GM18907 (cell line): ENCODE measurements at regions not wholly inside any gene's neighbourhood (a gene's known extent, or its start where the extent isn't known, plus 50 kb on each side); places are given as distances from the start of the nearest gene placed in this dataset.

Source experiments
- ATAC-seq: cut with Tn5 transposase; IDR thresholded peaks from one replicate; pipeline ENCODE4 v1.9.1; 2021; ENCODE audit warnings: mild to moderate bottlenecking, moderate library complexity; ENCODE audit not compliant: unreplicated experiment

DNA sequence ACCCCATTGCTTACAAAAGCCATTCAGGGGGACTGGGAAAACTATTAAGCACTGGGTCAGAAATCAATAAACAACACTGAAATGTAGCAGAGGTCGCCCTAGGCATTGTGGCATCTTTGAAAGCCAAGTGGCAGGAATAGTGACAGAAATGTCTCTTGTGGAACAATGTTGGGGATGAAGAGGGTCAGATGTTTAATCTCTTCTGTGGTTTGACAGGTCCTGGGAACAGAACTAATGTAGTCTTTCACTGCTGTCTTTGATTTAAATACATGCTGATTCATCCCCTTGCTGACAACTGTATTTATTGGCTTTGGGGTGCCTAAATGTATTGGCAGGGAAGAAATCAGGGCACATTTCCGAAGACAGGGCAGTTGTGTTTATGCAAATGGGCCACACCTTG, 194.8 kb downstream of the ATG4C start:
- no peak for ATAC-seq

DNA sequence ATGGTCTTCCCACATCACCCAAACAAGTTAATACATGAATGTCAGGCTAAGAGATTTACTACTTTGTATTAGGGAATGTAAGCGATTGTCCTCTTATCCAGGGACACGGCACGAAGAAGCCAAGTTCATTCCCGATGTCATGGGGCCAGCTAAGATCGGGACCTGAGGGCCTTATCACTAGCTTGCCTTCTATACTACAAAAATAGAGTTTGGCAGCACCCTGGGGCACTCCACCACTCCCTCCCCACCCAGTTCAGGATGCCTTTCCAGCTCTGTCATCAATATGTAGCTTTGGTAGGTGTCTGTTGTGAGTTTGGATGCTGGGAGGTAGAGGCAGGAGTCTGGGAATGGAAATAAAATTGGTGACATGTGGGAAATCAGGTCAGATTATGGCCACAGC, 197.5 kb downstream of the ATG4C start:
- no peak for ATAC-seq

DNA sequence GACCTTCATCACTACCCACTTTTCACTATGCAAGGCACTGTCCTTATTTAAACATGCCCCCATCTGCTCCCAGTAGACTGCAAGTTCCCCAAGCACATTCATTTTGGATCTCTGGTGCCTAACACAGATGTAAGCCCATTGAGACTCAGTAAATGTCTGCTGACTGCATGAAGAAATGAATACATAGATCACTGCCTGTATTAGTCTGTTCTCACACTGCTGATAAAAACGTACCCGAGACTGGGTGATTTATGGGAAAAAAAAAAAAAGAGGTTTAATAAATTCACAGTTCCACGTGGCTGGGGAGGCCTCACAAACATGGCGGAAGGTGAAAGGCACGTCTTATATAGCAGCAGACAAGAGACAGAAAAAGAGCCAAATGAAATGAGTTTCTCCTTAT, 204.9 kb downstream of the ATG4C start:
- ATAC-seq = no peak

DNA sequence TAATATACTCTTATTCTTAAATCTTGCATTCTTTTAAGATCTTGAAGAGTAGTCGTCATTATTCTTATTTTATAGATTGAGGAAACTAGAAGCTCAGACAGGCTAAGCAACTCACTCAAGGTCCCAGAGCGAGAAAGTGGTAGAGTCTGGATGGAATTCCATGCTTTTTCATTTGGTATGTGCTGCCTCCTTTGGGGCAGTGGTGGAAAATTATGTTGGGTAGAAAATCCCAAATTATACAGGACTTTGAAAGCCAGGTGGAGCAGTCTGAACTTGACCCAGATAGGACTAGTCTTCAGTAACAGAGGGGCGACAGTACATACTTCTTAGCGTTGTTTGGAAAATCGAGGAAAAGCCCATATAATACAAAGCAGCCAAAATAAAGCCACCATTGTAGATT, 205.6 kb downstream of the ATG4C start:
- ATAC-seq = no peak

DNA sequence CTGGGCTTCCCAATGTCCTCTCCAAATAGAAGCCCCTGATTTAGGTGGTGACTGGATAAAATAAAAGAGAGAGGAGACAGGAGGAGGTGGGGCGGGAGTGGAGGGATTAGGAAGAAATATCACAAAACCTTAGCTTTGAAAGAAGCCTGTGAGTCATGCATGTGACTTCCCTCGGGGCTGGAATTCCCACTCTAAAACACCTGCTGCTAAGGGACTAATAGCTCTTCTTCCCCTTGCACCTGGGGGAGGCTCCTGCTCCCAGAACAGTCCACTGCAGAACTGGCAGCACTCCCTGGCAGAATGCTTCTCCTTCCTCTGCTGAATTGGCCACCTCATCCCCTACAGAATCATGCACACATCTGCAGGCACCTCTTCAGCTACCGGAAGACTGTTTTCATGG, 207.2 kb downstream of the ATG4C start:
- no peak for ATAC-seq

DNA sequence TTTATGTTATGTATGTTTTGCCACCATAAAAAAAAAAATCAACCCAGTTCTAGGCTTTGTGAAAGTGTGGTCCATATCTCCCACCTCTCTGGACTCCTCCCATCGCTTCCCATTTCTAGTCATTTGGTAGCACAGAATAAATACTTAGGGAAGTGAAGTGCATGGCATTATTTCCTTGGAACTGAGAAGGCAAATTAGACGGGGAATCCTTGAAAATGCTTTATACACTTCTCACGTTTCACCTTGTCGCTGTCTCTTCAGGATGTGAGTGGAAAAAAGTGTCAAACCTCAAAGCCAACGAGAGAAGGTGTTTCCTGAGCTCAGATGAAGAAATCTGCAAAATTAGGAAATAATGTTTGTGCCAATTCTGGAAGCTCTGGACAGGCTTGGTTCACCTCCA, 209.9 kb downstream of the ATG4C start:
- ATAC-seq = no peak

DNA sequence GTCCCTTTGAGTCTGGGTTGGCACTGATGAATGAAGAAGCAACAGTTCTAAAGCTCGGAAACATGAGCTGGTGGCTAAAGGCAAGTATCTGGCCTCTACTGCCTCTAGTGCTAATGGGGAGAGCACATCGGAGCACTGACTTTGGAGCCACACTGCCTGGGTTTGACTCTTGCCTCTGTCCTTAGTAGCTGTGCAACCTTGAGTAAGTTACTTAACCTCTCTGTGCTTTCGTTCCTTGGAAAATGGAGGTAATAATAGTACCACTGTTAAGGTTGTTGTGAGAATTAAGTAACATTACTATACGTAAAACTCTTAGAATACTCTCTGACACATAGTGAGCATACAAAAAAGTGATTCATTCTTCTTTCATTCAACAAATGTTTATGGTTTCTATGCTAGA, 211.2 kb downstream of the ATG4C start:
- ATAC-seq = no peak

DNA sequence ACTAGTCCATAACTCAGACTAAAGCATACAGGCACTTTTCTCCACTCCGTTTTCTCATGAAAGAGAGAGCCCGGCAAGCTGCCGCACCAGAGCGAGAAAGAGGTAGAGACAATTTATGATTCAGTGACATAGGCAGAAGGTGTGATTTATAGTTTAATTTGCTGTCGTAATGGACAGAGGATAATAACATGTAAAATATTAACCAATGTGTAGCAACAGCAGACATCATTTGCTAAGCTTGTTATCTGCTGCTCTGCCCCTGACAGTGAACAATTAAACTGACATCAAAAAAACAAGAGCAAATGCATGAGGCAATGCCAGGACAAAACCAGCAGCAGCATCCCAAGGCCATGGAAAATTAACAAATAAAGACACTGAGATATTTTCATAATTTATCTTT, 214.0 kb downstream of the ATG4C start:
- no peak for ATAC-seq

DNA sequence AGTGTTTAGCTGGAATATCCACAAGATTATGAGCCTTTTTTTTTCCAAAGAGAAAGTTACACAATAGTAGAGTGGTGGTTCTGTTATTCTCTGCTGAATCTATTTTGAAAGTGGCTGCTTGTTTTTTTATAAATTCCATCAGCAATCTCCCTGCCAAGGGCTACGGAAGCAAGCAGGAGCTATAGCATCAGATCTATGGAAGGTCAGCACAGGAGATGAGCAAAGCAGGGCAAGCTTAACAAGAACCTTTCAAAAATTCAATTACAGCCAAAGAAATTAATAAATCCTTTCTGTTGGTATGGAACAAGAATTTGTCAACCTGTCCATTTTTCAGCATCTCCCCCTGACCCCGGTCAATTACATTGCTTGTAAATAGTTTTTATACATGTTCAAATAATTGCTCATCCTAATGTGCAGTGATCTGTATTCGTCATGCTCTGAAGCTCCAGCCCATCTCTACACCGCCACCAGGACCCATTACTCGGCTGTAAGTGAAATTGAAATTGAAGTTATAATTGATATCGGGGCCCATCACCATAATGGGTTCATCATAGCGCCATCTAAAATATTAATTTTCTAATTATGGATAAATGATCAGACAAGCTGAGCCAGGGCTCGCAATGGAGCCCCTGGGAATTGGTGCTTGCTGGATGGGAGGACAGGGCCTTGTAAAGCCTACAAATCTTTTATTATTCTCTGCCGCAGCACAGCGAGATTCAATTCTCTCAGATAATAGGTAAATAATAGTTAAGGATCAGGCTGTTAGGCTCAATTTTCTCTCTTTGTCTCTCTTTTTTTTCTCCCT, 215.1 kb downstream of the ATG4C start:
- ATAC-seq = no peak

DNA sequence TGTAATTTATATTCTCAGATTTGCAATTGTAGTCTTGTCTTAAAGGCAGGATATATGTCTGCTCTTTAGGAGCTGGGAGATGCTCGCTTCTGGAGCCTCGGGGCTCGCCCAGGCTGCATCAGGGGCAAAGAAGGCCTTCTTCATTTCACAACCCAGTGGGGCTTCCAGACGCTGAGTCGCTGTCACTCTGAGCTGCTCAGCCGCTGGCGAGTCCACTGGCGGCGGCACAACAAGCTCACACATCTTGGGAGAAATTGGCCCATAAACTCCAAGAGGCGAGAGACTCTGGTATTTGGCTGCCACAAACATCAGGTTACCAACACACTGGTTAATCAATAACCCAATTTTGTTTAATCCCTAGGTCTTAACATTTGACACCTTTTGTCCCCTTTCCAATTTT, 216.6 kb downstream of the ATG4C start:
- ATAC-seq = no peak

DNA sequence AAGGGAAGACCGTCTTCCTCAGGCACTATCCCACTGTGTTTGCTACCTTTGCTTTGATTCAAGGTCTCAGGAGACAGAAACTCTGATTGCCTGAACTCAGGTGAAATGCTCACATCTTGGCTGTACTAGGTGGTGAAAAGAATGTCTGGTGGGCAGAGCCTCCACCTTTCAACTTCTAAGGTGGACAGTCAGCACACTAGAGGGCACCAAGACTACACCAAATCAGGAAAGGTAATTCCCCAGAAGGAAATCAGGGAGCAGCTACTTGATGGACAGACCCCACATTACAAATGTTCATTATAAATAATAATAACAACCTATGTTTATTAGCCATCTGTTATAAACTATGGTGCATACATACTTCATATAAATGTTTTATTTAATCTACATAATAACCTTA, 220.9 kb downstream of the ATG4C start:
- no peak for ATAC-seq

DNA sequence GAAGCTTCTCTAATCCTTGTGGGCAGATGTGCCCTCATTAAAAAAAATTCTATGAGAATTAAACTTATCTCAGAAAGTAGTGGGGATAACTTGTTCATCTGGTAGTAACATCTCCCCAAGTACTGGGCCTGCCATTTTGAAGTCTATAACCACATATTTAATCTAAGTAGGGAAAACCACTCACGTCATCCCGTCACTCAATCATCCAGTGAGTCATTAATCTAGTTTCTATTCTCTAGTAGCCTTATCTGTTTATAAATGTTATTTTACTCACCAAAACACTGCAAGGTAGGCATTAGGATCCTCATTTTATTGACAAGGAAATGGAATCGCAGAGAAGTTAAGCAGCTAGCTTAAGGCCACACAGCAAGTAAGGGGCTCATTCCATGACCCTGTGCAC, 221.9 kb downstream of the ATG4C start:
- ATAC-seq = no peak

DNA sequence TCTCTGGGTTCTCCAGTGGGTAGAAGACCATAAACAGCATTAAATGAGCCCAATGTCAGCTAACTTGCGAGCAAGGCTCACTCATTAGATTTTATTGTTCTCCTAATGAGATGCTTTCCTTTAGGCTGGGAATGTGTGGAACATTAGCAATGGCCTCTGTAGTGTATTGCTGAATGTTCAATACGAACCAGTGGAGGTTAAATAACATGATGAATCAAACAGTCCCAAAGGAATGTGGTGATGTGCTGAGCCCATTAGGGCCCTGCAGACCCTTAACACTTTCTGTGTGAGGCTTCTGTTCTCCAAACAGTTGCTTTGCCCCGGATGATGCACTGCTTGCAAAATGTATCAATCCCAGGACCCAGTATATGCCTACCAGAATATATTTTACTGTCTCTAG, 225.5 kb downstream of the ATG4C start:
- no peak for ATAC-seq

DNA sequence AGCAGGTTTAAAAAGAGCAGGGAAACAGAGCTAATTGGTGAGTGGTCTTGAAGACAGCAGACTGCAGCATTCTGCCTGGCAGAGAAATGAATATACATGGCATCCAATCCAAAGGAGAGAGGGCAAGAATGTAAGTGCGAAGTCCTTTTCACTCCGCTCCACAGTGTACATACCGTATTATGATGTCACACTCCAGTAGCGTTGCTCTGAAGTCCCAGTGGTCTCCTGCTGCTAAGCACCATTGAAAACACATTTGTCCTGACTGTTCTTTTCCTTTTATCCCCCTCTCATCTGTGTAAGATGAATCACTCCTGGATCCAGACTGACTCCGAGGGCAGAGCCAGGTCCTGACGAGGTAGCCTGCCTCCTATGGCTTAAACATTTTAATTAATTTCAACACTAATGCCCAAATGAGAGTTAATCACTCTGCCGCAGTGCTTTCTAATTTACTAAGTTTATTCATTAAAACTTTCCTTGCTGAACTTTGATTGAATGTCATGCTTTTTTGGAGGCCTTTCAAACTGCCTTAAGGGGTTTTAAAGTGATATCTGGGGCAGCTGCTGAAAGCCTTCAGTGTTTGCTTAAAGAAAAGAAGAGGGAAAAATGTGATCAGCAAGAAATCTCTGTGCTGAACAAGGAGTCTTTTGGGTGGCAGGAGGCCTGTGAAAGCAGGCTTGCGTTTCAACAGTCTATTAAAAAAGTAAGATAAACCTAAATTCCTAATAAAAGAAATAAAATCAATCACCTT, 227.2 kb downstream of the ATG4C start:
- ATAC-seq = no peak

DNA sequence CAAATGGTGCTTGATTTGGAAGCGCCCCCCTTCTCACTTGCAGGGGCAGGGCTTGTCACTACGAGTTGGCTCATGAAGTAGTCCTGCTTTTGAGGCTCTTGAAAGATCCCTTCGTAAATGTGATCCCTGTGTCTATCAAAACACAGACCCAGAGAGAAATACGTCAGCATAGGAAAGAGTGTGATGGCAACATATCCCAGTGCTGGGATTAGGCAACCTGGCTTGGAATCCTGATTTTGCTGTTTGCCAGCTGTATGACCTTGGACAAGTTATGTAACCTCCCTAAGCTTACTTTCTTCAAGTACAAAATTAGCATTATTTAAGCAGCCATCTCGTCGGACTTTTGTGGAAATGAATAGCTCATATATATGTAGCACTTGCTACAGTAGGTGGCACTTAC, 228.4 kb downstream of the ATG4C start:
- ATAC-seq = no peak

DNA sequence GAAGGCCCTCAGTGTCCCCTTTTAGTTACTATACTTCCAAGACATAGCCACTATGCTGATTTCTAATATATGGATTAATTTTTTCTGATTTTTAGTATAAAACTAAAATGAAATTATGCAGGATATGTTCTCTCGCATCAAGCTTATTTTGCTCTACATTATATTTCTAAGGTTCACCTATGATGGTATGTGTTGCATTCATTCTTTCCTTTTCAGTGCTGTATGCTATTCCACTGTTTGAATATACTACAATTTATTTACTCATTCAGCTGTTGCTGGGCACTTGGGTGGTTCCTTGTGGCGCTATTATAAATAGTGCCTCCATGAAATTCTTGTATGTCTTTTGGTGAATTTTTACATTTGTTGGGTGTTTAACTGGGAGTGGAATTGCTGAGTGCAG, 230.3 kb downstream of the ATG4C start:
- ATAC-seq = no peak

DNA sequence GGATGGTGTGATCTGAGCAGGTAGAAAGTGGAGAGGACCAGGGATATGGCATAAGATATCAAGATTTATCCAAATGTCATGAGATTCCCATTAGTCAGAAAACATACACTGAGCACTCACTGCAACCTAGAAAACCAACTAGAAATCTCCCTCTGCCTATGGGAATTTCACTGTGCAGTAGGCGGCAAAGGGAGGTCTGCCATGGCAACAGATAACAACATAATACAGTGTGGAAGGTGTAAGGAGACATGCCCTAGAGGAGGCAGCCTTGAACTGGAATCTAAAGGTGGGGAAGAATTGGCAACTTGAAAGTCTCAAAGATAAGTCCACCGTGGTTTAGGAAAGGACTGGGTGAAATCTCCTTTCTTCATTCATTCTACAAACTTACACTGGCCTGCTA, 238.4 kb downstream of the ATG4C start:
- no peak for ATAC-seq

DNA sequence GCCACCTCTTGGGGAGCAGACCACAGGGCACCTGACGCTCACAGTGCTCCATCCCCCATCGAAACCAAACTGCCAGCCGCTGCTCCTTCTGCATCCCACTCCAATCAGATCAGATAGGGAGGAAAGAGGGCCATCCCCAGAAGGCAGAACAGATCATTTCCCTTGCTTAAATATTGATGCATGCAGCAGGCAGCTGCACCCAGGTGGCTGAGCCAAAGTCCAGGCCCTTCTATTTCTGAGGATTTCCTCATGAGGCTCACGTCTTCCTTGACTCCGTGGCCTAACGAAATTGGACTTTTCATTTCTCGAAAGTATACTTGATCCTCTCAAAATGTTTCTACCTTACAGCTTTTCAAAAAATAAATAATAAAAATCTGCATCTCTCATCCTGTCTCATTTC, 239.2 kb downstream of the ATG4C start:
- no peak for ATAC-seq

DNA sequence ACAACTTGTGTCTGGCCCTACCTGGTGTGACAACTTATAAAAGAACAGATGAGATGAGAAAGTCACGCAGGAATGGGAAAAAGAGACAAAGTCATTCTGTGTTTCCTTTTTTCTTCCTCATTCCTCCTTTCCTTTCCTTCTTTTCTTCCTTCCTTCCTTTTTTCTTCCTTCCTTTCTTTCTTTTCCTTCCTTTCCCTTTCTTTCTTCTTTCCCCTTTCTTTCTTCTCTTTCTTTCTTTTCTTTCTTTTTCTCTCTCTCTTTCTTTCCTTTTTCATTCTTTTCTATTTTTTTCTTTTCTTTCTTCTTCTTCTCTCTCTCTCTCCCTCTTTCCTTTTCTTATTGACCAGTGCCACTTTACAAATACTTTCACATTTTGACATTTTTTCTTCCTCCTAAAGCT, 239.7 kb downstream of the ATG4C start:
- ATAC-seq = no peak

DNA sequence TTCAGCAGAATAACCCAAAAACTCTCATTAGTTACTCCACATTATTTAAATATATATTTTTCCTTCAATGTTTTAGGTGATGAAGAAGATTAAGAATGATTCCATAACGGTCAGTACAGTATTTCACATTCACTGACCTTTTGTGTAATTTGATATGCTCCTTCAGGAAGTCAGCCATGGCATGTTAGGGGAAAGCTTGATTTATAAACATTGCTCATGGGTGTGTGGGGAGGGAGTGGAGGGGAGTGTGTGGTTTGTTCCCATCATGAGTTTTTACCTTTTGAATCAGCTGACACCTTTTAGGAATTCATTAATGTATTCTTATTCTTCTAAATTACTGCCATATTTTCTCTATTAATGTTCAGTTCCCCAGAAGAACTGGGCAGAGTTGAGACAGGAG, 240.2 kb downstream of the ATG4C start:
- ATAC-seq = no peak

DNA sequence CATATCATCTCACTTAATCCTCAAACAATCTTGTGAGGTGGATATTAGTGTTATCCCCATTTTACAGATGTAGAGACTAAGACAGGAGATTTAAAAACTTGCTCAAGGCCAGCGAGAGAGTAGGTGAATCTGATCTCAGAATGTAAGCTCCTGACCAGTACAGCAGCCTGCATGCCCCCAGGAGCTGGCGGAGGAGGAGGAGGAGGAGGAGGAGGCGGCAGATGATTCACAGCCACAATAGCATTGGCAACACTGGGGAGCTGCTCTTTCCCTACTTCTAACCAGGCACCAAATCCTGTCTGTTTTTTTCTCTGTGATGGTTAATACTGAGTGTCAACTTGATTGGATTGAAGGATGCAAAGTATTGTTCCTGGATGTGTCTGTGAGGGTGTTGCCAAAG, 243.2 kb downstream of the ATG4C start:
- ATAC-seq = no peak

DNA sequence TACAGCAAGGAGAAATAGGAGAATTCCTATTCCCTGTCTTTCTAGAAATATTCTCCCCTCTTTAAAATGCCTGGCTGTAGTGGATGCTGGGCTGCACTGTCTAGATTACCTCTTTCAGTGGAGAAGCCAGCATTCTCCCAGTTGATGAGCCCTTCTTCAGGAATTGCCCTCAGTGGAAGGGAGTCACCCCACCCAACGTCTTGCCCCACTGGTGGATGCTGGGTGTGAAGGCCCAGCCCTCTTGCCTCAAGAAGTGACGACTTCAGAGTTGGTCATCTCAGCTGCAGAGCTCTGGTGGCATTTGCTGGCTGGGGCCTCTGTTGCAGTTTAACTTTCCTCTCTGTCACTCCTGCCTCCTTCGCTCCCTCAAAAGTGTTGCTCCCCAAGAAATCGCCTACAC, 248.2 kb downstream of the ATG4C start:
- ATAC-seq = no peak

DNA sequence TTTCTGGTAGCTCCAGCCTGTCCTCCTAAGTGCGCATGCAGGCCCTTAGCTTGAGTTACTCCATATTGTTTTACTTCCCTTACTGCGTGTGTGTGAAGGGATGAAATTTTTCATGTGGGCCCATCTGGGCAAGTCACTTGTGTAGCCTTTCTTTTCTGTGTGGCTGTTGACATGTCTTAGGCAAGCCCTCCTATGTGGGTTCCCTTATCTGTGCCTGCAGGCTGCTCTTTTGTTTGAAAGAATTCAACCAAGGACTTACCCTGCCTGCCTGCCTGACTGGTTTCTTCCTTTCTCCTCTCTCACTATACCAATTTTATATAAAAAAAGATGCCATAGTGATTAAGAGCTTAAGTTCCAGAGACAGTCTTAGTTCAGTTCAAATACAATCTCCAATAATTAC, 249.3 kb downstream of the ATG4C start:
- ATAC-seq = no peak
